GM19463 (cell line): ENCODE measurements at regions not wholly inside any gene's neighbourhood (a gene's known extent, or its start where the extent isn't known, plus 50 kb on each side); places are given as distances from the start of the nearest gene placed in this dataset.

ENCODE experiments used
- ATAC-seq: cut with Tn5 transposase; IDR thresholded peaks from one replicate; pipeline ENCODE4 v1.9.1; 2021; ENCODE audit warnings: mild to moderate bottlenecking, moderate library complexity; ENCODE audit not compliant: unreplicated experiment

DNA sequence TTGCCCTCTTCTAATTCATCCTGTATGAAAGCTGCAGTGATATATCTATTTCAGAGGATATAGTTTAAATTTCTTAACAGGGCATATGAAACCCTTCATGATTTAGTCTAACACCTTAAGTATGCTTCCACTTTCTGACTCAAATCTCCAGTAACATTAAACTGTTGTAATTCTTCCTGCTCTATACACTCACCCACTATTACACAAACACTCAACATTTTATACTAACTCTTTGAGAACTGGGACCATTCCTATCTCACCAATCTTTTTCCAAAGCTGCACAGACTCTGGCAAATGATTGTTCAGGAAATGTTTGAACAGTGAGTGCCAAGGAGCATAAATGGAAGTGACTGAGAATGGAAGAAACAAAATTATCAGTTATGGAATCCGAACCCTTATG lies 560.4 kb upstream of the DPPA4 start:
- no peak for ATAC-seq

DNA sequence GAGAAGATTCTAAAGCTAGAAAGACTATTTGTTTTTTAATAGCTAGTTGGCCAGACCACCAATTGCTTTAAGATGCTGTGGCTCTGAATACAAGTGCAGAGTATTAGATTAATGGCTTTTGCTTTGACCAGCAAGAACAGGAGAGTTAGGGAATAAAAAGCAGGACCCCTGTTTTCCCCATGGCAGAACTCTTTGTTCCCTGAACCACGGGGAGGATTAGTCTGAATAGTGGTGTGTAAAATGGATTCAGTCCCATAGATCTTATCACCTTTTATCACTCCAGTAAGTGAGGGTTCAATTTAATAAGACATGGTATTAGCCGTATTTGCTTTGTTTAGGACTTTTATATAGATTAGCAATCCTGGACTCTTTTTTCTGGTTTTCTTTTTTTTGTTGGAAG lies 562.6 kb upstream of the DPPA4 start:
- no peak for ATAC-seq

- ATAC-seq: no peak
Measured at GRCh38 chr3:109900783-109901182, 563.4 kb upstream of the DPPA4 start.

- ATAC-seq: no peak
Measured at GRCh38 chr3:109902549-109902948, 565.2 kb upstream of the DPPA4 start.

DNA sequence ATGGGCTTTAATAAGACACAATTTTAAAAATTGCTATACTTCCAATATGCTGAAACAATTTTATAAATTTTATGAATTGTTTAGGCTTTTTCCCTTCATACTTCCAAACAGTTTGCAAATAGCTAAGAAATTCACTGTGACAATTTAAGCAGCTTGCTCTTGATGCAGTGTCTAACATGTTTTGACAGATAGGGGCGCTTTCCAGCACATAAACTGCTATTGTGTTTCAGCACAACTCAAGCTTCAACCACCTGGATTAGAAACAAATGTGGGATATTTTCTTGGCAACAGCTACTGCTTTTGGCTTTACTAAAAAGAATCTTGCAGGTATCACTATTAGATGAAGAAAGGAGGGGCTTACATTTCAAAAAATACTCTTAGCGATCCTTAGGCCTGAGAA lies 565.8 kb upstream of the DPPA4 start:
- ATAC-seq: no peak

DNA sequence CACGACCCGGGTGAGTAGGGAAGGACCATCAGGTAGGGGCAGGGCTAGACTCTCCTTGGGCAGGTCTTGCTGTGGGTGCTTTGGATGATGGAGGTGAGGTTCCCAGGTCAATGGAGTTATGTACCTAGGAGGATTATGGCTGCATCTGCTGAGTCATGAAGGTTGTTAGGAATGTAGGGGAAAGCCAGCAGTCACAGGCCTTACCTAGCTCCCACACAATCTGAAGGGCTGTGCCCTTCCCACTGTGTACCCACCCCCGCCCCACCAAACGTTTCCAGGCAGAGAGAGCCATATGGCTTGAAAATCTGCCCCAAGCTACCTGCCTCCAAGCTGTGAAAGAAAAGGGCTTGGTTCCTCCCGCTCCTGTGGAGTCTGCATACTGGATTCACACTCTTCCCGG lies 573.4 kb upstream of the DPPA4 start:
- no peak for ATAC-seq

DNA sequence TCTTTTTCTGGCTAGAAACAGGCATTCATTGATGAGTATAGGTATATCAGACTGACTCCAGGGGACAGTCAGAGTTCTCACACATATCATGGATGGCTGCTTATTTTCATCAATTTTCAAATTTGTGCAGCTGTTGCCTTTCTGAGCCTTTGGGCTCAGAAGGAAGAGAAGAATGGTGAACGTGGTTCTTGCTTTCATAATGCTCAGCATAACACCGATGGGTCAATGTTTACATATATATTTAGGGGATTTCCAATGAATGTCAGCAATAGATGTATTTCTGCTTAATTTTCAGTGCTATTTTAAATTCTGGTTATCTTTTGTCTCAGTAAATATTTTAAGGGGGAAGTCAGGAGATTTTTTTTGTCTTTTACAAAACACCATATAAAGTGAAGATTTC lies 581.4 kb upstream of the DPPA4 start:
- no peak for ATAC-seq

DNA sequence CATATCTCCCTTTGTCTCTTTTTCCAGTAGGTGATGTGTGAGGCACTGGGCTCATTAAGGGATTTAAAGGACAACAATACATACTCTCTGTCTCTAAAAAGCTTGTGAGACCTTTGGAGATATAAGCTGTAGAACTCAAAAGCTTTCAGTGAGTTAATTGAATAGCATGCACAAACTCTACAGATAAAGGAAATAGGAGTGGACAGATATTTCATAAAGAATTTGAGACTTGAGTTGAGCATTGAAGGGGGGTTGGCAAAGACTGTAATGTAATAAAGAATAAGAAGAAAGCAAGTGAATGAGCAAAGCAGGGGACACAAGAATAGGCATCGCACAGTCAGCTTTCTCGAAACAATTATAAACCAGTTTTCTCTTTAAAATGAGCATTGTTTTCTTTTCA lies 583.4 kb upstream of the DPPA4 start:
- no peak for ATAC-seq

GRCh38 chr3:109921509-109921908 lies 584.2 kb upstream of the DPPA4 start:
- no peak for ATAC-seq

DNA sequence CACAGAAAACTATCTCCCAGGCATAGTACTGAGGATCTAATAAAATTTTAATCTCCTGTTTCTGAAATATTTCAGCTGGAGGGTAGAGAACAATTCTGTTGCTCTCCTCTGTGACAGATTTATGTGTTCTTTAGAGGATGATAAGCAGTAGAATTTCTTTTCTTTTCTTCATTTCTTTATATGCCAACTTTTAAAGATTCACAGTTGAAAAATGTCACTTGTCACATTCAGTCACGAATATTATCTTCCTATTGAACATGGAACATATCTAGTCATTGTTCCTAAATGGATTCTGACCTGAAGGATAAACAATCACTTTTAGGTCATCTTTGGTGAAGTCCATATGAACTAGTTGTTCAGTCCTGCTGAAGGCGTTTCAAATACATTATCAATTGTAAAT lies 585.5 kb upstream of the DPPA4 start:
- ATAC-seq: no peak

- no peak for ATAC-seq
Measured at GRCh38 chr3:109923431-109923830, 586.1 kb upstream of the DPPA4 start.

GRCh38 chr3:109924196-109924595 lies 586.9 kb upstream of the DPPA4 start:
- no peak for ATAC-seq

GRCh38 chr3:109926376-109926775 lies 589.0 kb upstream of the DPPA4 start:
- ATAC-seq: no peak

GRCh38 chr3:109927161-109927560 lies 589.8 kb upstream of the DPPA4 start:
- peak; percentile 77 for ATAC-seq

DNA sequence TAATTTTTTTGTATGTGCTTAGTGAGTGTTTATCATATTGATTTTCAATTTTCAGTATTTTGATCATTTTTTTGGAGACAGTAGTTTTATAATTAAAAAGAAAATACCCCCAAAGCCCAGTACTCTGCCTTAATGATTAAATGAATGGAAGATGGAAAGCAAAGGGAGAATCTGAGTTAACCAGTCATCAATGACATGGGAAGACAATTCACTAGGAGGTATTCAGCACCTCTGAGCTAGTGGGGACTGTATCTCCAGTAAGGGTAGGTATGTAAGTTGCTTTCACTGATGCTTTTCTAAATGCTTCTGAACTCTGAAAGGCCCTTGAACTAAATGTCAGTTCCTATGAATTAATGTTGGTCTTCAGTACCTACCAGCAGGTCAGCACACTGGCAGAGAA lies 590.4 kb upstream of the DPPA4 start:
- ATAC-seq: no peak

GRCh38 chr3:109930582-109930981 lies 593.2 kb upstream of the DPPA4 start:
- ATAC-seq: no peak

GRCh38 chr3:109933576-109933975 lies 596.2 kb upstream of the DPPA4 start:
- no peak for ATAC-seq

GRCh38 chr3:109939817-109940216 lies 602.5 kb upstream of the DPPA4 start:
- ATAC-seq: no peak

GRCh38 chr3:109943181-109943580 lies 605.8 kb upstream of the DPPA4 start:
- ATAC-seq: no peak

DNA sequence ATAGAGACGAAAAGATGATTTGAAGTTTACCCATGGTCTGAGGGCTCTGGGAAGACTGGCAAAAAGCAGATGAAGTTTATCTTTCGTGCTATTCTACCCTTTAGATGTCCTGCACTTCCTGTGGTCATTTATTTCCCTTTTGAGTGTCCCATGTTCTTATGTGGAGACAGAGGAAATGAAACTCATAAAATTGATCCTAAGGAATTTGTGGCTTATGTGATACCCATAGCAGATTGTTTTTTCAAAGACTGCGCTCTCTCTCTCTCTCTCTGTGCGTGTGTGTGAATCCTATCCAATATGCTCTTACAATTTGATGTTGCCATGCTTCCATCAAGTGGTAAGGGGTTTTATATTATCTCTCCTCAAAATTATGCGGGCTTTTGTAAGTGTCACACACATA lies 607.5 kb upstream of the DPPA4 start:
- ATAC-seq: no peak

DNA sequence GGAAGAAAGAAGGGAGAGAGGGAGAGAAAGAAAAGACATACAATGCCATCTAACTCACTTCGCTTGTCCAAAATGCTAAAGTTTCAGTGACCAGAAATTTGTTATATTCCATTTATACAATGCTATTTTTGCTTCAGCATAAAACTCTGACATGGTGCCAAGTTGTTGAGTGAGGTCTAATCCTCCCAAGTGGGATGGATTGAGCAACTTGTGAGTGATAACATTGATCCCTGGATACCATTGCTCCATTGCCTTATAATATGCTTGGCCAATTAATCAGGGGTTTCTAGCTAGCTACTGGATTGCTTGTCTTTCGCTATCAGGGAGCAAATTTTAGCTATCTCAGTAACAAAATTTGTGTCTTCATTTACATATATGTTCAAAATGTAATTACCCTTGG lies 615.6 kb upstream of the DPPA4 start:
- ATAC-seq: no peak

GRCh38 chr3:109963831-109964230 lies 626.5 kb upstream of the DPPA4 start:
- no peak for ATAC-seq

- no peak for ATAC-seq
Measured at GRCh38 chr3:109973733-109974132, 636.4 kb upstream of the DPPA4 start.

GRCh38 chr3:109977897-109978296 lies 640.6 kb upstream of the DPPA4 start:
- no peak for ATAC-seq
